ENCODE measurements at regions not wholly inside any gene's neighbourhood (a gene's known extent, or its start where the extent isn't known, plus 50 kb on each side); places are given as distances from the start of the nearest gene placed in this dataset.

DNA sequence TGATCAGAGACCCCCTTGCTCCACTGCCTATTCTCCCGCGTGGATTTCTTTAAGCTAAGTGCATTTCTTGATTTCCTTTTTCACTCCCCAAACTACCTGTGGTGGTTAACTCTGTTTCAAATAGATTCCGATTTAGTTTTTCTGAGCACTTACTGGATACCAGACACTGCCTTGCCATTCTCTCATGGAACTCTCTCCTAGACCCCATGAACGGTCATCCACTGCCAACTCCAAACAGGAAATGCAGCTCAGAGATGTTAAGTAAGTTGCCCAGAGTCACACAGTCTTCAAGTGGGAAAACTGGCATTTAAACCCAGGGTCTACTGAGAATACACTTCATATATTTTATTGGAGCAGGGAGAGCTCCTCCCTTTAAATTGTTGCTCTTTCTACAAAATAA is 199.4 kb downstream of the MAF start:
- TF ChIP-seq, protein P1, sequence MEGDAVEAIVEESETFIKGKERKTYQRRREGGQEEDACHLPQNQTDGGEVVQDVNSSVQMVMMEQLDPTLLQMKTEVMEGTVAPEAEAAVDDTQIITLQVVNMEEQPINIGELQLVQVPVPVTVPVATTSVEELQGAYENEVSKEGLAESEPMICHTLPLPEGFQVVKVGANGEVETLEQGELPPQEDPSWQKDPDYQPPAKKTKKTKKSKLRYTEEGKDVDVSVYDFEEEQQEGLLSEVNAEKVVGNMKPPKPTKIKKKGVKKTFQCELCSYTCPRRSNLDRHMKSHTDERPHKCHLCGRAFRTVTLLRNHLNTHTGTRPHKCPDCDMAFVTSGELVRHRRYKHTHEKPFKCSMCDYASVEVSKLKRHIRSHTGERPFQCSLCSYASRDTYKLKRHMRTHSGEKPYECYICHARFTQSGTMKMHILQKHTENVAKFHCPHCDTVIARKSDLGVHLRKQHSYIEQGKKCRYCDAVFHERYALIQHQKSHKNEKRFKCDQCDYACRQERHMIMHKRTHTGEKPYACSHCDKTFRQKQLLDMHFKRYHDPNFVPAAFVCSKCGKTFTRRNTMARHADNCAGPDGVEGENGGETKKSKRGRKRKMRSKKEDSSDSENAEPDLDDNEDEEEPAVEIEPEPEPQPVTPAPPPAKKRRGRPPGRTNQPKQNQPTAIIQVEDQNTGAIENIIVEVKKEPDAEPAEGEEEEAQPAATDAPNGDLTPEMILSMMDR (IDR thresholded peaks at IDR 0.05; ENCODE audit: poor library complexity): no peak
- TF ChIP-seq EZH2phosphoT487 (IDR thresholded peaks at IDR 0.05; ENCODE audit: low read depth, severe bottlenecking, unreplicated experiment) (no peak), EZH2 (IDR thresholded peaks at IDR 0.05; ENCODE audit: borderline replicate concordance) (no peak)
